ENCODE measurements at regions not wholly inside any gene's neighbourhood (a gene's known extent, or its start where the extent isn't known, plus 50 kb on each side); places are given as distances from the start of the nearest gene placed in this dataset.
A peak's percentile ranks its signal among the peaks of the same experiment; 100 is the strongest.

DNA sequence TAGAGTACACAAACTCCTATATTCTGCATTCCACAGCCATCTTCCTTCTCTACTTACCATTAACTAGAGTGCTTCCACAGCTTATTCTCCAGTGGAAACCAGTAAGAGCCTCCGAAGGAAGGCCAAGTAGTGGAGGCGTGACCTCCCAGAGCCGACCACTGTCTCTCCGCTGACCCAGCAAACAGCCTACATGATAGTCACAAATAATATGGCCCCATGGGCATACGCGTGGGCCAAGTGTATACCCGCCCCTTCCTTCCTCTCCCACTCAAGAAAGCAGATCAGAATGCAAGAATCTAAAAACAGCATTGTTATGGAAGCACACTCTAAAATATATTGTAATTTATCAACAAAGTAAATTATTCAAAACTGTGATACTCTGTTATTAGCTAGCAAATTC, 526.6 kb upstream of the JARID2 start:
- H3K9me2 ChIP-seq (ENCODE audit: insufficient read depth): no peaks in the 10 kb centered on the region
- in situ Hi-C loops (cut with MboI): no loop called here
- no peak overlapping the region for H3K27ac ChIP-seq
- H3K36me3 ChIP-seq (ENCODE audit: low read depth): no peaks in the 10 kb centered on the region
- no peak for DNase-seq
- H3K4me3 ChIP-seq: no peak overlapping the region
- H2AFZ ChIP-seq: no peak overlapping the region
- TF ChIP-seq EZH2 (IDR thresholded peaks at IDR 0.05; ENCODE audit: insufficient read depth, poor library complexity, severe bottlenecking) (no peak), EZH2phosphoT487 (IDR thresholded peaks at IDR 0.05; ENCODE audit: insufficient read depth, low read depth) (no peak)
- H3K4me1 ChIP-seq (ENCODE audit: insufficient read depth): peaks cover 6% of the 10 kb centered on the region; the same call in 1 of the 2 replicates
- no peaks in the 10 kb centered on the region for H3K9me3 ChIP-seq (ENCODE audit: low read depth)
- H3F3A ChIP-seq (ENCODE audit: insufficient read depth): 0 out of 2 replicates have a peak, but pooled peaks cover 6% of the 10 kb centered on the region
- no peak overlapping the region for H3K9ac ChIP-seq
- H3K79me2 ChIP-seq (ENCODE audit: insufficient read depth): no peaks in the 10 kb centered on the region
- no peaks in the 10 kb centered on the region for H4K20me1 ChIP-seq (ENCODE audit: insufficient read depth)
- no peak overlapping the region for H3K4me2 ChIP-seq (ENCODE audit: unreplicated experiment)
- 96 to 99% methylated on average over 7 of the region's 7 CpGs for WGBS, 2 experiments (ENCODE audit: low coverage in 1 of 2, low lambda C conversion rate in 2 of 2, missing lambda C conversion rate in 2 of 2)
- H3K27me3 ChIP-seq (replicated peaks; ENCODE audit: insufficient read depth): no peaks in the 10 kb centered on the region

DNA sequence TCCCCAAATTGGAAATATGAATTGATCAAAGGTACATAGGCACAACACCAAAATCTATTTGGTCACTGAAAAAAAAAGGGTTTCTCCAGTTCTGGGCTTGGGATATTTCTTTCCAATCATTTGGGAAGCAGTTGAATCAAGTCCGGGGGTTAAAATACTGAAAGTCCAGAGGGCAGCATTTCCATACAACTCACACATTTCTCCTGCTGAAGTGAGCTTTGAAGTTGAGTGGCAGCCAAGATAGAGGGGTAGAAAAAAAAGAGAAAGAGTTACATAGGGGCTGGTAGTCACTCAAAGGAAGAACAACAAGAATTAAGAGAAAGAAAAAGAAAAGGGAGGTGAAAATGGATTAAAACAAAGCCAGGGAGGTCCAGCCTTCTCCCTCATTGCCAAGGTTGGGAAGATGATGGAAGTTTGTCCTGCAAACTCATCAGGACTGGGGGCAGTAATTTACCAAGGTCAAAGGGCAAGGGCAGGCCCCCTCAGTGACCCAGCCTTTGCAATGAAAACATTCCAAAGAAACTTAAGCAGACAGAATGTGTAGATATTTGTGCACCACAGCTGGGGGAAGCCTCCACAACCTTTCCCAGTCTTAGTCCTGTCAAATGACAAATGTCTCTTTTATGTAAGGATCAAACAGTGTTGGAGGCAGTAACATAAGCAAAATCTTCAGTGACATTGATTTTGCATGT, 525.3 kb upstream of the JARID2 start:
- Histone ChIP-seq H4K20me1 (ENCODE audit: insufficient read depth) (no peaks in the 10 kb centered on the region), H3K9me2 (ENCODE audit: insufficient read depth) (no peaks in the 10 kb centered on the region), H3K4me2 (ENCODE audit: unreplicated experiment) (no peak overlapping the region), H2AFZ (no peak overlapping the region; the same call in 1 of the 2 replicates), H3K9ac (no peak overlapping the region), H3K4me1 (ENCODE audit: insufficient read depth) (peaks cover 6% of the 10 kb centered on the region; the same call in 1 of the 2 replicates), H3K27ac (no peak overlapping the region), H3K27me3 (replicated peaks; ENCODE audit: insufficient read depth) (no peaks in the 10 kb centered on the region), H3K36me3 (ENCODE audit: low read depth) (no peaks in the 10 kb centered on the region), H3K9me3 (ENCODE audit: low read depth) (no peaks in the 10 kb centered on the region), H3K79me2 (ENCODE audit: insufficient read depth) (no peaks in the 10 kb centered on the region), H3K4me3 (no peak overlapping the region), H3F3A (ENCODE audit: insufficient read depth) (0 out of 2 replicates have a peak, but pooled peaks cover 6% of the 10 kb centered on the region)
- DNase-seq: no peak
- TF ChIP-seq EZH2phosphoT487 (IDR thresholded peaks at IDR 0.05; ENCODE audit: insufficient read depth, low read depth) (no peak), EZH2 (IDR thresholded peaks at IDR 0.05; ENCODE audit: insufficient read depth, poor library complexity, severe bottlenecking) (no peak)
- WGBS, 2 experiments (ENCODE audit: low coverage in 1 of 2, low lambda C conversion rate in 2 of 2, missing lambda C conversion rate in 2 of 2): 100% methylated on average over 1 of the region's 1 CpG
- in situ Hi-C loops (cut with MboI): no loop called here

DNA sequence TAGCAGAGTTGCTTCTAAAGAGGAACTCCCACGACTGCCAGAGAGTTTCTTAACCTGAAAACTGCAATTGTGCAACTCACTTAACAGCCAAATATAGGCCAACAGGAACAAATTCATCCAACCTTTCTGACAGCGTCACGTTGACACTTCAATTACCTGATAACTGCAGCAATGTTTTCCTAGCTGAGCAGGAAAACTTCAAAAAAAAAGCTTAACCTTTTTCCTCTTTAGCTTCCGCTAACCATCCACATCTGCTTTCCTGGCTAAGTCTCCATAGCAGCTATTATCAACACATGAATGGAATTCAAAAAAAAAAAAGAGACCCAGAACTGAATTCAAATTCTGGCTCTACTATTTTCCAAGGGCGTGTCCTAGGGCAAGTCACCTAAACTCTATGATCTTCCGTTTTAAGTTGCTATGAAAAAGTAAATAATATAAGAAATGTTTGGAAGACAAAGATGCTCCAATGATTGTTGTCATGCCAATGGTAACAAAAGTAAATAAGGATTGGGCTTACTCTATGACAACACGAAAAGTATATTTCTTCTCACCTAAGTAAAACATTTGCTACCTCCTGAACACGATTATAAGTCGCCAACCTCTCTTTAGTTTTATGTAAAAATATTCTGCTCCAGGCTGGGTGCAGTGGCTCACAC, 524.6 kb upstream of the JARID2 start:
- H3K27me3 ChIP-seq (replicated peaks; ENCODE audit: insufficient read depth): no peaks in the 10 kb centered on the region
- in situ Hi-C loops (cut with MboI): no loop called here
- no peak overlapping the region; the same call in 1 of the 2 replicates for H2AFZ ChIP-seq
- DNase-seq: peak; percentile 53
- H3K9me3 ChIP-seq (ENCODE audit: low read depth): no peaks in the 10 kb centered on the region
- no peak overlapping the region for H3K9ac ChIP-seq
- H3K9me2 ChIP-seq (ENCODE audit: insufficient read depth): no peaks in the 10 kb centered on the region
- 0 out of 2 replicates have a peak, but pooled peaks cover 6% of the 10 kb centered on the region for H3F3A ChIP-seq (ENCODE audit: insufficient read depth)
- TF ChIP-seq EZH2 (IDR thresholded peaks at IDR 0.05; ENCODE audit: insufficient read depth, poor library complexity, severe bottlenecking) (no peak), EZH2phosphoT487 (IDR thresholded peaks at IDR 0.05; ENCODE audit: insufficient read depth, low read depth) (no peak)
- H4K20me1 ChIP-seq (ENCODE audit: insufficient read depth): no peaks in the 10 kb centered on the region
- no peak overlapping the region for H3K27ac ChIP-seq
- H3K4me1 ChIP-seq (ENCODE audit: insufficient read depth): peaks cover 6% of the 10 kb centered on the region; the same call in 1 of the 2 replicates
- H3K4me2 ChIP-seq (ENCODE audit: unreplicated experiment): no peak overlapping the region
- WGBS, 2 experiments (ENCODE audit: low coverage in 1 of 2, low lambda C conversion rate in 2 of 2, missing lambda C conversion rate in 2 of 2): 64 to 67% methylated on average over 9 of the region's 9 CpGs
- H3K4me3 ChIP-seq: no peak overlapping the region
- H3K79me2 ChIP-seq (ENCODE audit: insufficient read depth): no peaks in the 10 kb centered on the region
- no peaks in the 10 kb centered on the region for H3K36me3 ChIP-seq (ENCODE audit: low read depth)

DNA sequence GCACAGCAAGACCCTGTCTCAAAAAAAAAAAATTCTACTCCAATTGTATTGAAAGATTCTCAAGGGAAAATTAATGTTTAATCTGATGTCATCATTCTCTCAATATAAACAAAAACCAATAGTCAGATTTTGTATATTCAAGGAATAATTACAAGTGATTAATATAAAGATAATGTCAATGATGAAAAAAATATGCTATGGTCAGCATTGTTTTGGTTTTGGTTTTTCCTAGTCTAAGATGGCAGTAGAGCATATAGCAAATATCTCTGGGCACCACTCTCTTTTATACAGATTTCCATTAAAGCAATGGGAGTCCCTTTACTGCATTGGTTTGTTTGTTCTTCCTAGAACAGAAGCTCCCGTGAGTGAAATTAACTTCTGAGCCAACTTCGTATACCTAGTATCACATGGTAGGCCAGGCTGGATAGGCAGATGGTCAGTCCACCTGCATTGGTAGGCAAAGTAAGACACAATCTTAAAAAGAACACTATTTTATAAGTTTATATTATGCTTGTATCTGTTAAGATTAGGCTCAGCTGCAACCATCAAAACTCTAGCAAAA, 523.8 kb upstream of the JARID2 start:
- Histone ChIP-seq H3K4me1 (ENCODE audit: insufficient read depth) (peaks cover 6% of the 10 kb centered on the region; the same call in 1 of the 2 replicates), H4K20me1 (ENCODE audit: insufficient read depth) (no peaks in the 10 kb centered on the region), H3K4me2 (ENCODE audit: unreplicated experiment) (no peak overlapping the region), H3K79me2 (ENCODE audit: insufficient read depth) (no peaks in the 10 kb centered on the region), H3K9me3 (ENCODE audit: low read depth) (no peaks in the 10 kb centered on the region), H2AFZ (no peak overlapping the region), H3K27ac (no peak overlapping the region), H3K27me3 (replicated peaks; ENCODE audit: insufficient read depth) (no peaks in the 10 kb centered on the region), H3K9ac (no peak overlapping the region), H3K9me2 (ENCODE audit: insufficient read depth) (no peaks in the 10 kb centered on the region), H3K36me3 (ENCODE audit: low read depth) (no peaks in the 10 kb centered on the region), H3K4me3 (no peak overlapping the region), H3F3A (ENCODE audit: insufficient read depth) (0 out of 2 replicates have a peak, but pooled peaks cover 6% of the 10 kb centered on the region)
- no peak for DNase-seq
- in situ Hi-C loops (cut with MboI): no loop called here
- TF ChIP-seq EZH2phosphoT487 (IDR thresholded peaks at IDR 0.05; ENCODE audit: insufficient read depth, low read depth): no peak
- TF ChIP-seq EZH2 (IDR thresholded peaks at IDR 0.05; ENCODE audit: insufficient read depth, poor library complexity, severe bottlenecking): no peak
- 91 to 100% methylated on average over 2 of the region's 2 CpGs for WGBS, 2 experiments (ENCODE audit: low coverage in 1 of 2, low lambda C conversion rate in 2 of 2, missing lambda C conversion rate in 2 of 2)

All from GM23248 (cell line).